ENCODE measurements at regions not wholly inside any gene's neighbourhood (a gene's known extent, or its start where the extent isn't known, plus 50 kb on each side); places are given as distances from the start of the nearest gene placed in this dataset.

DNA sequence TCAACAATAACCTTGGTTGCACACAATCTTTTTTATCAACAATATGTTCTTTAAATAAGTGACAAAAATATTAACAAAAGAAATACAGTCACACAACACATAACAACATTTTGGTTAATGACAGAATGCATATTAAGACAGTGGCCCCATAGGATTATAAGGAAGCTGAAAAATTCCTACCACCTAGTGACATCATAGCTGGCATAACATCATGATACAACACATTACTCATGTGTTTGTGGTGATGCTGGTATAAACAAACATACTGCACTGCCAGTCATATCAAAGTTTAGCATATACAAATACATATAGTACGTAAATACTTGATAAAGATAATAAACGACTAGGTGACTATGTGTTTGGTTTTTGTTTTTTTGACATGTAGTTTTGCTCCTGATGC, 344.8 kb upstream of the POU5F2 start:
- H3K9me2 ChIP-seq (ENCODE audit: insufficient read depth): no peaks in the 10 kb centered on the region
- H3K27me3 ChIP-seq (replicated peaks; ENCODE audit: insufficient read depth): no peaks in the 10 kb centered on the region
- H3K79me2 ChIP-seq (ENCODE audit: insufficient read depth): peaks cover 93% of the 10 kb centered on the region
- no peak overlapping the region for H3K27ac ChIP-seq
- H3K4me3 ChIP-seq: no peak overlapping the region
- TF ChIP-seq EZH2 (IDR thresholded peaks at IDR 0.05; ENCODE audit: insufficient read depth, poor library complexity, severe bottlenecking): no peak
- TF ChIP-seq EZH2phosphoT487 (IDR thresholded peaks at IDR 0.05; ENCODE audit: insufficient read depth, low read depth): no peak
- H3K36me3 ChIP-seq (ENCODE audit: low read depth): no peaks in the 10 kb centered on the region
- H3K9me3 ChIP-seq (ENCODE audit: low read depth): no peaks in the 10 kb centered on the region
- no peak overlapping the region for H3K9ac ChIP-seq
- WGBS, 2 experiments (ENCODE audit: low coverage in 1 of 2, low lambda C conversion rate in 2 of 2, missing lambda C conversion rate in 2 of 2): 98% methylated on average over 2 of the region's 2 CpGs
- no peak overlapping the region for H3K4me2 ChIP-seq (ENCODE audit: unreplicated experiment)
- DNase-seq: no peak
- no peaks in the 10 kb centered on the region for H4K20me1 ChIP-seq (ENCODE audit: insufficient read depth)
- H3K4me1 ChIP-seq (ENCODE audit: insufficient read depth): no peaks in the 10 kb centered on the region
- no peaks in the 10 kb centered on the region for H3F3A ChIP-seq (ENCODE audit: insufficient read depth)
- in situ Hi-C loops (cut with MboI): no loop called here
- no peak overlapping the region for H2AFZ ChIP-seq

DNA sequence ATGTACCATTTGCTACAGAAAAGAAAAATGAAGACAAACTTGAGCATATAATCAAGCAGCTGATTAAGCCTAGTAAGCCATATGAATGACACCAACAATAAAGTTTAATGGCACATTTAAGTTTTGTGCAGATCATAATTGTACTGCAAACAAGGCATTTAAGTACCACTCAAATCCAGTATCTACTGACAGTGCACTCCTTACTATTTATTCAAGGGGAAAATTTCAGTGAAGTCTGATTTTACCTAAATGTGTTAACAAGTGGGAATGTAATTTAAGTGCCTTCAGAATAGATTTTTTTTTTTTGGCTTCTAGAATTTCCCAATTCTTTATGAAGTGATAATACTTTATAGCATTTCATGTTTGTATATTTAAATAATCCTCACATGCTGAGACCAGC, 341.0 kb upstream of the POU5F2 start:
- no peak for TF ChIP-seq EZH2phosphoT487 (IDR thresholded peaks at IDR 0.05; ENCODE audit: insufficient read depth, low read depth)
- TF ChIP-seq EZH2 (IDR thresholded peaks at IDR 0.05; ENCODE audit: insufficient read depth, poor library complexity, severe bottlenecking): no peak
- Histone ChIP-seq H3K4me2 (ENCODE audit: unreplicated experiment) (no peak overlapping the region), H3K36me3 (ENCODE audit: low read depth) (no peaks in the 10 kb centered on the region), H3K4me1 (ENCODE audit: insufficient read depth) (no peaks in the 10 kb centered on the region; the same call in 1 of the 2 replicates), H3K9me3 (ENCODE audit: low read depth) (no peaks in the 10 kb centered on the region), H3K9me2 (ENCODE audit: insufficient read depth) (no peaks in the 10 kb centered on the region), H4K20me1 (ENCODE audit: insufficient read depth) (no peaks in the 10 kb centered on the region), H3F3A (ENCODE audit: insufficient read depth) (no peaks in the 10 kb centered on the region), H3K4me3 (no peak overlapping the region), H3K27me3 (replicated peaks; ENCODE audit: insufficient read depth) (no peaks in the 10 kb centered on the region), H2AFZ (no peak overlapping the region), H3K27ac (no peak overlapping the region), H3K79me2 (ENCODE audit: insufficient read depth) (peaks cover 88% of the 10 kb centered on the region), H3K9ac (no peak overlapping the region)
- DNase-seq: no peak
- in situ Hi-C loops (cut with MboI): no loop called here

DNA sequence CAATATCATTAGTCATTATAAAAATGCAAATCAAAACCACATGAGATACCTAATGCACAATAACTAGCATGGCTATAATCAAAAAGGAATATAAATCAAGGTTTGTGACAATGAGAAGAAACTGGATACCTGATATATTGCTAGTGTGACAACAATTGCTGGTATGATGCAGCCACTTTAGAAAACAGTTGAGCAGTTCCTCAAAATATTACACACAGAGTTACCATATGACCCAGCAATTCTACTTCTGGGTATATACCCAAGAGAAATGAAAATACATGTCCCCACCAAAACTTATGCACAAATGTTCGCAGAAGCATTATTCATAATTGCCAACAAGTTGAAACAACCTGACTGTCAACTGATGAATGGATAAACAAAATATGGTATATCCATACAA, 339.7 kb upstream of the POU5F2 start:
- Histone ChIP-seq H3K27me3 (replicated peaks; ENCODE audit: insufficient read depth) (no peaks in the 10 kb centered on the region), H3K9ac (no peak overlapping the region), H3K9me2 (ENCODE audit: insufficient read depth) (no peaks in the 10 kb centered on the region), H3K79me2 (ENCODE audit: insufficient read depth) (peaks cover 79% of the 10 kb centered on the region), H3K4me3 (no peak overlapping the region), H3K36me3 (ENCODE audit: low read depth) (no peaks in the 10 kb centered on the region), H3K4me2 (ENCODE audit: unreplicated experiment) (no peak overlapping the region), H3F3A (ENCODE audit: insufficient read depth) (no peaks in the 10 kb centered on the region), H3K4me1 (ENCODE audit: insufficient read depth) (no peaks in the 10 kb centered on the region; the same call in 1 of the 2 replicates), H4K20me1 (ENCODE audit: insufficient read depth) (no peaks in the 10 kb centered on the region), H2AFZ (no peak overlapping the region), H3K9me3 (ENCODE audit: low read depth) (no peaks in the 10 kb centered on the region), H3K27ac (no peak overlapping the region)
- 97 to 100% methylated on average over 1 of the region's 1 CpG for WGBS, 2 experiments (ENCODE audit: low coverage in 1 of 2, low lambda C conversion rate in 2 of 2, missing lambda C conversion rate in 2 of 2)
- DNase-seq: no peak
- in situ Hi-C loops (cut with MboI): no loop called here
- TF ChIP-seq EZH2 (IDR thresholded peaks at IDR 0.05; ENCODE audit: insufficient read depth, poor library complexity, severe bottlenecking): no peak
- TF ChIP-seq EZH2phosphoT487 (IDR thresholded peaks at IDR 0.05; ENCODE audit: insufficient read depth, low read depth): no peak

DNA sequence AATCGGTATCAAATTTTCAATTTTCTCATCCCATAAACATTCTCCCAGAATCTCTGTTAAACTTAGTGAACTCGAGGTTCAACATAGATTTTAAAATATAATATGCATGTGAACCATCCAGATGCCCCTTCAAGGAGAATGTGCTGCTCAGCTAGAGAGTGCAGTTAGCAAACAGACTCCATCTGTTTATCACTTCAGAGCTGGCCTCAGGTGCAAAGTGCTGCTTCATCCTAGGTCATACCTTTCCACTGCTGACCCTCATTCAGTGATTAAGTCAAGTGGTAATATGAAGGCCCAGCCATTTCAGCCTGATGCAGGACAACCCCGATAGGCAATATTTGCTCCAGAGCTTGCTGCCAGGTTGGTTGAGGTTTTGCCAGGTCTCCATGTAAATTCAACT, 339.0 kb upstream of the POU5F2 start:
- no peaks in the 10 kb centered on the region for H3K27me3 ChIP-seq (replicated peaks; ENCODE audit: insufficient read depth)

DNA sequence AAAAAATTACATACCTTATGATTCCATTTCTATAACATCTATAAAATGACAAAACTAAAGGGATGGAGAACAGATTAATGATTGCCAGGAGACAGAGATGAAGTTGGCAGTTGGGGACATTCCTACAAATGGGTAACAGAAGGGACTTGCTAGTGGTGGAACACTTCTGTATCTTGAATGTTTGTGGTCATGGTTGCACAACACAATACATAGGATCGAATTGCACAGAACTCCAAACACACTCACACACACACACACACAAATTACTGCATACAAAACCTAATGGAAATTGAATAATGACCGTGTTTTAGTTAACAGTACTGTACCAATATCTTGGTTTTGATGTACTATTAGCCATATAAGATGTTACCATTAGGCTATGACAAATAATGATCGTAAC, 330.7 kb upstream of the POU5F2 start:
- H3K27ac ChIP-seq: no peak overlapping the region
- H3K4me1 ChIP-seq (ENCODE audit: insufficient read depth): no peaks in the 10 kb centered on the region
- no peak overlapping the region for H3K4me3 ChIP-seq
- in situ Hi-C loops (cut with MboI): no loop called here
- H3K27me3 ChIP-seq (replicated peaks; ENCODE audit: insufficient read depth): no peaks in the 10 kb centered on the region
- H3K36me3 ChIP-seq (ENCODE audit: low read depth): no peaks in the 10 kb centered on the region
- H3K9ac ChIP-seq: no peak overlapping the region
- H3K9me3 ChIP-seq (ENCODE audit: low read depth): peaks cover under 1% of the 10 kb centered on the region
- H2AFZ ChIP-seq: no peak overlapping the region
- H4K20me1 ChIP-seq (ENCODE audit: insufficient read depth): no peaks in the 10 kb centered on the region
- peaks cover 65% of the 10 kb centered on the region for H3K79me2 ChIP-seq (ENCODE audit: insufficient read depth)
- 79 to 81% methylated on average over 3 of the region's 3 CpGs for WGBS, 2 experiments (ENCODE audit: low coverage in 1 of 2, low lambda C conversion rate in 2 of 2, missing lambda C conversion rate in 2 of 2)
- no peaks in the 10 kb centered on the region for H3K9me2 ChIP-seq (ENCODE audit: insufficient read depth)
- no peaks in the 10 kb centered on the region for H3F3A ChIP-seq (ENCODE audit: insufficient read depth)
- no peak overlapping the region for H3K4me2 ChIP-seq (ENCODE audit: unreplicated experiment)
- DNase-seq: no peak
- TF ChIP-seq EZH2 (IDR thresholded peaks at IDR 0.05; ENCODE audit: insufficient read depth, poor library complexity, severe bottlenecking) (no peak), EZH2phosphoT487 (IDR thresholded peaks at IDR 0.05; ENCODE audit: insufficient read depth, low read depth) (no peak)

More for the DNA sequence above, 339.0 kb upstream of the POU5F2 start:
- H3K4me1 ChIP-seq (ENCODE audit: insufficient read depth): no peaks in the 10 kb centered on the region; the same call in 1 of the 2 replicates
- in situ Hi-C loops (cut with MboI): no loop called here
- H3F3A ChIP-seq (ENCODE audit: insufficient read depth): no peaks in the 10 kb centered on the region
- H3K4me3 ChIP-seq: no peak overlapping the region
- H3K9me3 ChIP-seq (ENCODE audit: low read depth): no peaks in the 10 kb centered on the region
- no peak overlapping the region for H2AFZ ChIP-seq
- no peak overlapping the region for H3K4me2 ChIP-seq (ENCODE audit: unreplicated experiment)
- H3K79me2 ChIP-seq (ENCODE audit: insufficient read depth): peaks cover 76% of the 10 kb centered on the region
- no peak overlapping the region for H3K9ac ChIP-seq
- DNase-seq: no peak
- H4K20me1 ChIP-seq (ENCODE audit: insufficient read depth): no peaks in the 10 kb centered on the region
- no peaks in the 10 kb centered on the region for H3K9me2 ChIP-seq (ENCODE audit: insufficient read depth)
- H3K27ac ChIP-seq: no peak overlapping the region
- TF ChIP-seq EZH2phosphoT487 (IDR thresholded peaks at IDR 0.05; ENCODE audit: insufficient read depth, low read depth): no peak
- no peak for TF ChIP-seq EZH2 (IDR thresholded peaks at IDR 0.05; ENCODE audit: insufficient read depth, poor library complexity, severe bottlenecking)
- 78 to 82% methylated on average over 3 of the region's 3 CpGs for WGBS, 2 experiments (ENCODE audit: low coverage in 1 of 2, low lambda C conversion rate in 2 of 2, missing lambda C conversion rate in 2 of 2)
- no peaks in the 10 kb centered on the region for H3K36me3 ChIP-seq (ENCODE audit: low read depth)

Measured in GM23248 (cell line).